Astrocyte of the cerebellum (primary cell): ENCODE measurements at regions not wholly inside any gene's neighbourhood (a gene's known extent, or its start where the extent isn't known, plus 50 kb on each side); places are given as distances from the start of the nearest gene placed in this dataset.
"Not testable (repeated sequence)": the region's sequence is repeated elsewhere in the genome, so short reads cannot be mapped to it uniquely, and the experiment has no call there.

Experiments used
- DNase-seq: peaks from one replicate; pipeline ENCODE4 v3.0.0-alpha.2; 2011; ENCODE audit warnings: low read depth
- H3K4me3 ChIP-seq: 2 replicates; pipeline ENCODE4 v1.5.1; 2011; ENCODE audit warnings: mild to moderate bottlenecking, low read depth, low read length, moderate library complexity
- in situ Hi-C: cut with HindIII; loops from 2 replicates; pipeline ENCODE4 v1.10.0; 2017; ENCODE audit warnings: low sequenced_read_pairs

DNA sequence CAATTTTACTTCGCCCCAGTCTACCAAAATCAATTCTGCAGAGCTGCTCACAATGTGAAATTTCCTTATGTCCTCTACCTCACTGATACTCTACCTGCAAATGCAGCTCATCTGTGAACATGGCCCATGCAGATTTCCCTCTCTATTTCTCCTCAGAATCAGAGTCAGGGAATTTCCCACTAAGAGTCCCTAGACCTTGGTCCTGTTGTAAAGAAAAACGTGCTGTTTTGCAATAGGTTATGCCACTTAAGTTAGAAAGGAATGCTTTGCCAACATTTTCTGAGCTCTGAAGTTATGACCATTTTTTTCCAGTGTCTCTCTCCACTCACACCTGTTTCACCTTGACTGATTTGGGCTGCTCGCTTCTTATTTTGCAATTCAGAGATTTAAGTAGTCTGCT, 524.0 kb downstream of the TTLL7 start:
- in situ Hi-C loops, H3K4me3 ChIP-seq, DNase-seq: not testable (repeated sequence)

- in situ Hi-C loops, H3K4me3 ChIP-seq, DNase-seq: not testable (repeated sequence)
Observed at GRCh38 chr1:83473986-83474385, 524.9 kb downstream of the TTLL7 start.

GRCh38 chr1:83472066-83472465, 526.9 kb downstream of the TTLL7 start:
- H3K4me3 ChIP-seq, in situ Hi-C loops, DNase-seq: not testable (repeated sequence)

DNA sequence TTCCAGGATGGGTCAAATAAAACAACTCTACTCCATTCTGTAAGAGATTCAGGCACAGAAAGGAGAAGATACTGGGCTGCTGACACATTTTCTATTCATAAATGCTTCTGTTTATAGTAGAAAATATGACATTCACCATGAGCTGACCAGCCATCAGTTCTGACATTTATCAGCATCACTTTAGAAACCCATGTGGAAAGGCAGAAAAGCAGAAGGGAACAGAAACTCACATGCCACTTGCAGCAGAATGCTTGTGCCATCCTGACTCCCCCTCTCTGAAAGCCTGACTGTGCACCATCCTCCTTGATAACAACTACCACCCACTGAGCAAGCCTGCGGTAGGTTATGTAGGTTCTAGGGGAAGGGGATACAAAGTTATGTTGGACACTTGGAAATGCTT, 527.7 kb downstream of the TTLL7 start:
- DNase-seq, H3K4me3 ChIP-seq, in situ Hi-C loops: not testable (repeated sequence)

GRCh38 chr1:83468336-83468735, 530.6 kb downstream of the TTLL7 start:
- in situ Hi-C loops, H3K4me3 ChIP-seq, DNase-seq: not testable (repeated sequence)

GRCh38 chr1:83457735-83458248, 541.1 kb downstream of the TTLL7 start:
- in situ Hi-C loops, DNase-seq, H3K4me3 ChIP-seq: not testable (repeated sequence)

DNA sequence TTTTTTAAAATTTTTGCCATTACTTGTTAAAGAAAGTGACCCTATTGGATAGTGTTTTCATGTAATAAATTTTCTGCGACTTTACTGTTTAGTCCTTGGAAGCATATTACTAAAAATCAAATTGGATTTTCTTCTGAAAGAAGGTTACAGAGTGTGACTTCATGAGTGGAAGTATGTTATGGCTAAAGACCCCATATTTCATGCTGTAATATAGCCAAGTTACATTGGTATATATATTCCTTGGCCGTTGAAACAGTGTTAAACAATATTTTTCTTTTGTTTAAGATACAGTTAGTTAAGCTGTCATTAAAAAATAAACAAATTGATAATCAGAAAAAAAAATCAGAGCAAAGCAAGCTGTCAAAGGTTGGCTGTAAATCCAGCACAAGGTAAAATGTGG, 541.7 kb downstream of the TTLL7 start:
- H3K4me3 ChIP-seq, in situ Hi-C loops, DNase-seq: not testable (repeated sequence)

DNA sequence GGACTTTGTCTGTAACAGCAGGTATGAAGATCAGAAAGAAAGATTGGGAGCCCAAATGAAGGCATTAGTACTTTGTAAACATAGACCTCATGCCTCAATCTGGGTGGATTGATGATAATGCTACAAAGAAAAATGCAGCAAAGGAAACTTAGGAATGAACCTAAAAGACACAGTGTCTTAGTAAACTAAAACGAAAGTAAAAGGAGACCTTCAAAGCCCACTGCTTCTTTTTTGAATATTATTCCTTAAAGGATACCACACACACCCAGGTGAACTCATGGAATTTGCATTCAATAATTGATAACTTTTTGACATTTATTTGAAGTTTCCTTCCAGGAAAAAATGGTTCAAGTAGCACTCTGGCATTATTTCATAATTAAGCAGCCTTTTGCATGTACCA, 543.2 kb downstream of the TTLL7 start:
- in situ Hi-C loops, DNase-seq, H3K4me3 ChIP-seq: not testable (repeated sequence)

DNA sequence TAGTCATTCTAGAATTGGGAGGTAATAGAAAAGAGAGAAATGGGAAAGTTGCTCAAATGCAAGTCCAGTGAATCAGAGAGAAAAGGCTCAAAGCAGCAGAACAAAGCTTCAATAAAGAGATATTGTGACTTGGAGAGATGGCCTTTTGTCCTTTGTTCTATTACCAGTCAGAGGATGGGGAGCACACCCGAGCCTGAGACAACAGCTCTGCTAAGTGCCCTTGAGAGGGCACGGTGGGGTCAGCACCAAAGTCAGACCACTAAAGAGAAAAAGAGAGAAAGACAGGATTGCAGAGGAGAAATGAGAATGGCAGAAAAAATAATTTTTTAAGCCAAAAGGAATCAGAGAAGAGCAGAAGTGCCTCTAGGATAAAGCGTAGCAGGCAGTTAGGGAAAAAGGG, 553.1 kb downstream of the TTLL7 start:
- DNase-seq, H3K4me3 ChIP-seq, in situ Hi-C loops: not testable (repeated sequence)

DNA sequence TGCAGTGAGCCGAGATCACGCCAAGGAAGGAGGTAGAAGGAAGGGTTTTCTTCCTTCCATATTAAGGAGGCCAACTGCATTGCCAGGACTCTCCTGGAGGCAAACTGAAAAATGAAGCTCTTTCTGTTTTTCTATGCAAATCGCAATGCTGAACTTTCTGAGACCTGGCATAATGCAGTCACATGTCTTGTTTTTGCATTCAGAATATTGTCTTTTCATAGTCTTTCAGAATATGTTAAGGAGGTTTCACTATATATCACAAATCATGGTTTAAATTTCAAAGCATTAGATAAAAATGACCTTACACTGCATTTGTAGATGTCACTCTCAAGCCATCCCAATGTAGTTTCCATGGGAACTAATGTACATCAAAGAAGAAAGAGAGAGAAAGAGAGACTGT, 556.5 kb downstream of the TTLL7 start:
- DNase-seq, in situ Hi-C loops, H3K4me3 ChIP-seq: not testable (repeated sequence)

DNA sequence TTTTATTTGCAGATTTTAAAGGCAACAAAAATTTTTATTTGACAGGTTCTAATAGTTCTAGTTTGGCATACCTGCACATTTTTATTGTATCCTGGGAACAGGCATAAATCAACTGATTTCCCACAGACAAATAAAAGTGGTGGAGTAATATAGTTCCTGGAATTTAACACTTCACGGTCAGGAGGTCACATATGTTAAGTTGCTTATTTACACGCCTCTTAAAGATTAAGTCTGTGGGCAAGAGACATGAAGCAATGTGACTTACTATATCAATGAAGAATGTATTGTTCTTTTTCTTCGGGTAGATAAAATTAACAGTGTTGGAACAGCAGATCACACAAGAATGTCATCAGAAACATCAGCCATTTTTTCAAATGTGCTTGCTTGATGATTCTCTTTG, 558.3 kb downstream of the TTLL7 start:
- DNase-seq: peak; percentile 13
- in situ Hi-C loops, H3K4me3 ChIP-seq: not testable (repeated sequence)

DNA sequence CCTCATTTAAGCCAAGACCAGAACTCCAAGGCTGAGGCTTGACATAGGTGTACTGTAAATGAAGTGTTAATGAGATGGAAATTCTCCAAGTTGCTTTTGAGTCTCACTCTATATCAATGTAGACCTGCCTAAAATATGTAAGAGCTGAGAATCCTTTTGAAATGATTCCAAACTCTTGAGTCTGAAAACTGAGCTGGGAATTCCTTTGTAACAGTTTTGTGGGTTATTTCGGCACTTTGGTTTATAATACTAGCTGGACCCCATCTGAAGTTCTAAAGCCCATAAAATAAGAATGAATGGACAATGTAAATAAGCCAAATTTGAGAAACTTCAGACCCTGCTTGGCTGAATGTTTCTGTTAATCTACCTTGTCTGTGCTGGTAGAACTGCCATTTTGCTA, 558.9 kb downstream of the TTLL7 start:
- H3K4me3 ChIP-seq, in situ Hi-C loops: not testable (repeated sequence)
- DNase-seq: peak; percentile 0

DNA sequence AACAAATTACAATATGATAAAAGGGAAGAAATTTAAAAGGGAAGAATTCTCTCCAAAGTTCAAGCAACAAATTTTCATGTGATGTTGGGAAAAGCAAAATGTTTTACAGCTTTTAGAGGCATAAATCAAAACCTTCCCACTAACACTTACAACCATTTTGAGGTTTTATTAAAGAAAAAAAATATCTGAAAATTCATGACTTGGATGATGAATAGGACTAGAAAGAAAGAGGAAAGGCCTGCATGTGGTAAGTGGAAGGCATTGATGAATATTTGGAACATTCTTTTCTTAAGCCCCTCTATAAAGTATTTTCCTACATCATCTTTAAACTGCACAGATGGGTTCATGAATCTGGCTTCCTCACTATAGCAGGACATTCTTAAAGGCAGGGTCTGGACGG, 560.6 kb downstream of the TTLL7 start:
- DNase-seq, H3K4me3 ChIP-seq, in situ Hi-C loops: not testable (repeated sequence)

DNA sequence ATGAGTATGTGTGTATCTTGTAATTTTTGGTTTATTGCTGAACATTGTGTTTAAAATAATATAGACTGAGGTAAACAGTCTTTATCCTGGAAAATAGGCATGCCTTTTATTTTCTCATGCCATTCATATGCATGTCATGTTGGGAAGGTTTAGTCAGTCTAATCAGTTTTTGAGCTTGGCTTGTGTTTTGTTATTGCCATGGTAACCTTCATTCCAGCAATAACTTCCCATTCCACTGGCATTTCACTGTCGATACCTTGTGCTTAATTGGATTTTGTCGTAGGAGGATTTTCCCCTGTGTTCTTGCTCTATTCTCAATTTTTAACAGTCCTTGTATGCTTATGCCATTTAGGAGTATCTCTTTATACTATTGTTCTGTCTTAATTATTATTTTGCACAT, 563.6 kb downstream of the TTLL7 start:
- DNase-seq, in situ Hi-C loops, H3K4me3 ChIP-seq: not testable (repeated sequence)

GRCh38 chr1:83427566-83427965, 571.4 kb downstream of the TTLL7 start:
- in situ Hi-C loops, H3K4me3 ChIP-seq, DNase-seq: not testable (repeated sequence)

DNA sequence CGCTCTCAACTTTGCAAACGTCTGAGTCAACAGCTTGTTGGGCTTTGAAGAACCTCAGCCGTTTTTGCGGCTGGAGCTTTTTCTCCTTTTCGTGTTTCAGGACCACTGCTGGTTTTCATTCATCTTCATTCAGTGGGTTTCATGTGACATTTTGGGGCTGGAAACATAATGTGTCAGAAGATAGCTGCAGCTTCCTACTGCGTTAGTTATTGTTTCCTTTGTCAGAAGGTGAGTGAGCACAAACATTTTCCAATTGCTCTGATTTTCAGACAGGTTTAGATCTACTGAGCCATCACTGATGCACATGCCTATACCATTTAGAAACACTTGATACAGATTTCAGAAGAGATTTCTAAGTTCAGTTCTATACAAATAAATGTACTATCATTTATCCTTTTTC, 575.5 kb downstream of the TTLL7 start:
- H3K4me3 ChIP-seq, in situ Hi-C loops, DNase-seq: not testable (repeated sequence)
